GM19023 (cell line): ENCODE measurements at regions not wholly inside any gene's neighbourhood (a gene's known extent, or its start where the extent isn't known, plus 50 kb on each side); places are given as distances from the start of the nearest gene placed in this dataset.
"Not testable (repeated sequence)": the region's sequence is repeated elsewhere in the genome, so short reads cannot be mapped to it uniquely, and the experiment has no call there.

Experiments
- ATAC-seq: cut with Tn5 transposase; IDR thresholded peaks from one replicate; pipeline ENCODE4 v1.9.1; 2021; ENCODE audit warnings: mild to moderate bottlenecking, moderate library complexity; ENCODE audit not compliant: unreplicated experiment

GRCh38 chr5:153212471-153212870, 278.0 kb upstream of the GRIA1 start:
- ATAC-seq = no peak

GRCh38 chr5:153222936-153223335, 267.5 kb upstream of the GRIA1 start:
- ATAC-seq = no peak

DNA sequence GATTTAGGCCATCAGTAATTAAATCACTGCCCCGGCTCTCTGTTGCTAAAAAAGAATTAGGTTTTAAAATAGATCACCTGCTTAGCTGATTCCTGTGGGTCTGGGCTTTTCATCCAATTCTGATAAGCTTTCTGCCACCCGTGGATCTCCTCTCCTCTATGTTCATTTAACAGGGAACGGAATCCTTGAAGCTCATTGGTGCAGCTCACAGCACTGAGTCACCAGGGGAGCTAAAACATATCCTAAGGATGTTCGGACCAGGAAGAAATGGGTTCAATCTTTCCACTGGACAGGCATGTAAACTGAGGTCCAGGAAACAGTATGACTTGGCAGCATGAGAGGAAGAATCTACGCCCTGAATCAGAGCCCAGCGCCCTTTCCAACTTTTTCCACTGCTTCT, 267.1 kb upstream of the GRIA1 start:
- ATAC-seq = no peak

DNA sequence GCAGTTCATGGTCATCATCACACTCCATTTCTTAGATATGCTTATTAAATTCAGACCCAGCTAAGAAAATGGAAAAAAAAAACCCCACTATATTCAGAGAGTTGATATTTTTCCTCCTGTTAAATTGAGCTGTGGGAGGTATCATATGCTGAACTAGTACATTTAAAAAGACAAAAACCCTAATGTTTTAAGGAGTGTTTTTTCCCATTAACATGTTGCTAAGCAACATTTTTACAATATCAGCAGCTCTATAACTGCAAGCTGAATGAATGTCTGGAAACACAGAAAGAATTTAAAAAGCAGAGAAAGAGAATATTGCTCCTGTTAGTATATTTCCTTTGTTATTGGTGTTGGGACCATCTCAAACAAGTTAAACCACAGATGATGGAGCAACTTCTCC, 265.8 kb upstream of the GRIA1 start:
- no peak for ATAC-seq

- no peak for ATAC-seq
Observed at GRCh38 chr5:153233933-153234332, 256.5 kb upstream of the GRIA1 start.

DNA sequence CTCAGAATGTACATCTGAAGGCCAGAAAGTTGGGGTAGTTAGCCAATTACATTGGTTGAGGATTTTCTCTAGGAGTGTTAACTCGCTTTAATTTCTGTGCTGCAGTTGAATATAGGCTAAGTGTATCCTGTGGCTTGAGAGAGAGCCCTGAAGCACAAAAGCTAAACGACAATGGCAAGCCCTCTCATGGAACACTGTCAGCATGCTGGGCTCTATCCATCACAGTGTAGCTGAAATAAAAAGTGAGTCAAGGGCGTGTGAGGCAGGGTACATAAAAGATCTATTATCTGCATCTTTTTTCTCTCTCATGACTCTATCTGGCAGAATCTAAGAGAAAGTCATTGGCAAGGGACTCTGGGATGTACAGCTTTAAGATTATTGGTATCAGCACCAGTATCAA, 254.2 kb upstream of the GRIA1 start:
- ATAC-seq = no peak

GRCh38 chr5:153237671-153238332, 252.7 kb upstream of the GRIA1 start:
- ATAC-seq = peak; percentile 80

DNA sequence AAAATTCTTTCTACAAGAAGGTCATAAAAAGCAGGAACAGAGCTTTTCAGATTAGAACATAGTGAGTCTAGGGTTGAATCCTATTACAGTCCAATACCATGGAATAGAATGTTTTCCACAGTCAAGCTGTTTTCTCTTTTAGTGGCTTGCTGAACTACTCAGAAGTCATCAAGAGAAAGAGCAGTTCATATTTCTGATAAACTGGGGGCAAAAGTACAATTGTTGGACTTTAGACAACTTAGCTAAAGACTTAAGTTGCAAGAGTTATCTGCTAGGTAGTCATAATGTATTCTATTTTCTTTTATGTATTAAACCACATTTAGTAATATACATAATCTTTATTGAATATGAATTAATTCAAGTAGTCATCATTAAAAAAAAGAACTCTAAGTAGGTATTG, 233.1 kb upstream of the GRIA1 start:
- ATAC-seq = no peak

DNA sequence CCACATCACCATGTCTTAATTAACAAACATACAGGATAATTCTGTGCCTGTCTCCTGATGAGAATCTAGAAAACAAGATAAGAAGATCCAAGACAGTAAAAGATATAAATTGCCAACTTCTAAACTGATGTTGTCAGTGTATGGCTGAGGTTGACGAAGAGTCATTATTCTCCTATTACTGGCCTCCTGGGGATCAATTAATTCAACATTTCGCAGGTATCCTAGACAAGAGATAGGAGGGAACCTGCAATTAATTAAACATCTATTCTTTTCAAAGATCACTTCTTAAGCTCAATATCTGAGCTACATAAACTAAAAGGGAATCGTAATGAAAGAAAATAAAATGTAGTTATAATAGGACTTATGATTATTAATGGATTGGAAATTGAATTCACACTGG, 232.0 kb upstream of the GRIA1 start:
- no peak for ATAC-seq

DNA sequence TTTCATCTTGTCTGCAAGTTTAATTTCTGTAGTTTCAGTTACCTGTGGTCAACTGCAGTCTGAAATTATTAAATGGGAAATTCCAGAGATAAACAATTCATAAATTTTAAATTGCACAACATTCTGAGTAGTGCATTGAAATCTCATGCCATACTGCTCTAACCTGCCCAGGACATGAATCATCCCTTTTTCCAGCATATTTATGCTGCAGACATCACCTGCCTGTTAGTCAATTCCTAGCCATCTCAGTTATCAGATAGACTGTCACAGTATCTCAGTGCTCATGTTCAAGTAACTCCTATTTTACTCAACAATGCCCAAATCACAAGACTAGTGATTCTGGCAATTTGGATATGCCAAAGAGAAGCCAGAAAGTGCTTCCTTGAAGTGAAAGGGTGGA, 223.0 kb upstream of the GRIA1 start:
- ATAC-seq = no peak

DNA sequence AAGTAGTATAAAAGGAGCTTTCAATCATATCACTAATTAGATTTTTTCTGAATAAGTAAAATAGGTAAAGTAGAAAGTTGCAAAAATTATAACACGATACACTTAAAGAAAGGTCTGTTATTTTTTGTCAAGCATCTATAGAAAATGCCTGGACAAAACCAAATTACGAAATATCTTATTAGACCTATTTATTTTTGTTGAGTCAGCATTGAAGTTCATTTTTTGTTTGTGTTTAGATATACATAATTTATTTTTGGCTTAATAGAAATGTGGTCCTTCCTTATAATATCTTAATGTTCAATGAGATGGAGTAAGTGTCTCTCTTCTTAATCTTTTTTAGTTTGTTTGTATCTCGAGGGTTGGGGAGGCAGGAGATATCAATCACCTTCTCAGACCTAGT, 214.8 kb upstream of the GRIA1 start:
- no peak for ATAC-seq

DNA sequence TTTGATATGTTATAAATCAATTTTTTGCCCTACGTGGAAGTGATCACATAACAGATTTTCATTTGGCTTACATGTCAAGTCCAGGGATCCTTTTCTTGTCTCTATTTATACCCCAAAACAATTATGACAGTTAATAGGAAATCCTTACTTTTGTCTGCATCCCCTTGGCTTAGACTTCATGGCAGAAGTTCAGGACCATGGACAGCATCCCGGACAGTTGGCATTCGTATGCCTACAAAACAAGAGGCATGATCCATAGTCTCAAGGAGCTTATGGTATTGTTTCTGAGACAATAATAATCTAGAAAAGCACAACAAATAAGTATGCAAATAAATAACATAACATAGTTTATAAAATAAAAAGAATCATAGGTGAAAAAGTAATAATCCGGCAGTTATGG, 214.3 kb upstream of the GRIA1 start:
- no peak for ATAC-seq

- ATAC-seq = not testable (repeated sequence)
Observed at GRCh38 chr5:153296251-153296844, 194.1 kb upstream of the GRIA1 start.

- no peak for ATAC-seq
Observed at GRCh38 chr5:153299891-153300290, 190.6 kb upstream of the GRIA1 start.

- no peak for ATAC-seq
Observed at GRCh38 chr5:153308282-153308681, 182.2 kb upstream of the GRIA1 start.

DNA sequence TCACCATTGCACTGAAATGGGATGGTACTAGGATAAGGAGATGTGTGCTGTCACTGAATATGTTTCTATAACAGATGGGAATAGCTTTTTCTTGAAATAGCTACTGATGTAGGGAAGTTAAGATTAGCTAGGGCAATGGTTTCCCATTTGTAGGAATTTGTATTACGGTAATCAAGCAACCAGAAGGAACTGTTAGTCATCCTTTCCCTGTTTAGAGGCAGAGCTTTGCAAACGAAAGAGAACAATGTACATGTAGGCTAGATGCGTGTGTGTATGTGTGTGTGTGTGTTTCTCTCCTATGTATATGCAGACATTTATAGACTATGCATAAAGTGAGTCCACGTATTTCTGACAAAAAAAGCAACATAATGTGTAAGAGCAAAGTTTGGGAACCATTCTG, 171.9 kb upstream of the GRIA1 start:
- no peak for ATAC-seq

DNA sequence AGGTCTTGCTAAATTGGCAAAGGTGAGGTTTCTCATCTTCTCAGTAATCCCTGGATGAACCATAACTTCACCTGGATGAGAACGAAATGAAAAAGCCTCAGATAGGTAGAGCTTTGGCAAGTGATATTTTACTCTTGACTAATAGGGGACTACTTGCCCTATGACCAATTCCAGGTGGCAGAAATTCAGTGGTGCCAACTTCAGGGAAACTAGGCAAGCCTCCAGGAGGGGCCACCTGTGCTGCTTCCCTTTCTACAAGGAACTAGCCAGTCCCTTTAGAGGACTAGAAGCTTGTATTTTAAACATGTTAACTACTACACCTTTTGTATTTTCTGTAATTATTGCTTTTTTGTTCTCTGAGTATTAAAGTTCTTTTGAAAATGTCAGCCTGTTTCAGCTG, 169.0 kb upstream of the GRIA1 start:
- no peak for ATAC-seq

DNA sequence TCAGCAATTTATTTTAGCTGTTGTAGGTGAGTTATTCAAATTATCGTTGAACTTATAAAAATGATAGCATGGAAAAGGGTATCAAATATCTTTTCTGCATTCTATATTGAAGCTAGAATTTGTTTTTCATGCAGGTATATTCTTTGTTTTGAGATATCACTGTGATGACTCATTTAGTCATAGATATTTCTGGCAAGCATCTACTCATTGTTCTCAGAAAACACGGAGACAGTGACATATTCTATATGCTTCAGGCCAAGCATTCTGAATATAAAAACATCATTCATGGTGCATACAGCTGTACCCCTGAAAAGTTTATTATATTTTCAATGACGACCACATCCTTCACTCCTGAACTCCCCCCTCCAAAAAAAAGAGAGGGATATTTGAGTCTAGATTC, 150.3 kb upstream of the GRIA1 start:
- ATAC-seq = no peak

GRCh38 chr5:153340738-153341137, 149.7 kb upstream of the GRIA1 start:
- no peak for ATAC-seq

DNA sequence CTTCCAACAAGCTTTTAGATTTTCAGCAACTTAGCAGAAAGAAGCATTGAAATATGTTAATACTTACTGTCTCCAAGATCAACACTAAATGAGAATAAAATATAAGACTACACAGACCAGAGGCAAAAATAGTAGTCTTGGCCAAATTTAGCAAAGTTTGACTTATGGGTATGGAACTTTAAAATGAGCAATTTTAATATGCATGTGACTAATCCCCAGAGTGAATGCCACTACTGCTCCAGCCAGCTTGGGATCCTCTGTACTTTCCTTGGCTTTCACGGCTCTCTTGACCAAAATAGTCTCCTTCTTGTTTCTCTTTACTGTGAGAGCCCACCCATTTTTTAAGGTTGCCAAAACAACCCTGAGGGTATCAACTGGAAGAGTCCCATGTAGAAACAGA, 148.0 kb upstream of the GRIA1 start:
- no peak for ATAC-seq

DNA sequence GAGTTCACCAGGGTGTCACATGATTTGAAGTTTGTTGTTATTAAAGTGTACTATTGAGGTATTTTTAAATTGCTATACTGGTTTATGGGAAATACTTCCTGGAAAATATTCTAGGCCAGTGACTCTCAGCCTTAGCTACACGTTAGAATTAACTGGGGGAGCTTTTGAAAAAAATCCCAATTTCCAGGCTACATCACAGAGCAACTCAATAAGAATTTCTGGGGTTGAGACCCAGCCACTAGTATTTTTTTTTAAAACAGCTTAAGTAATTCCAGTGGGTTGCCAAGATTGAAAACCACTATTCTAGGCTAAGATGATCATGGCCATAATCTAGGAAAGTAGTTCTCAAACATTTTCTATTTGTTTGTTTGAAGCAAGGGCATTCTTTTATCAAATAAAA, 142.9 kb upstream of the GRIA1 start:
- ATAC-seq = no peak

DNA sequence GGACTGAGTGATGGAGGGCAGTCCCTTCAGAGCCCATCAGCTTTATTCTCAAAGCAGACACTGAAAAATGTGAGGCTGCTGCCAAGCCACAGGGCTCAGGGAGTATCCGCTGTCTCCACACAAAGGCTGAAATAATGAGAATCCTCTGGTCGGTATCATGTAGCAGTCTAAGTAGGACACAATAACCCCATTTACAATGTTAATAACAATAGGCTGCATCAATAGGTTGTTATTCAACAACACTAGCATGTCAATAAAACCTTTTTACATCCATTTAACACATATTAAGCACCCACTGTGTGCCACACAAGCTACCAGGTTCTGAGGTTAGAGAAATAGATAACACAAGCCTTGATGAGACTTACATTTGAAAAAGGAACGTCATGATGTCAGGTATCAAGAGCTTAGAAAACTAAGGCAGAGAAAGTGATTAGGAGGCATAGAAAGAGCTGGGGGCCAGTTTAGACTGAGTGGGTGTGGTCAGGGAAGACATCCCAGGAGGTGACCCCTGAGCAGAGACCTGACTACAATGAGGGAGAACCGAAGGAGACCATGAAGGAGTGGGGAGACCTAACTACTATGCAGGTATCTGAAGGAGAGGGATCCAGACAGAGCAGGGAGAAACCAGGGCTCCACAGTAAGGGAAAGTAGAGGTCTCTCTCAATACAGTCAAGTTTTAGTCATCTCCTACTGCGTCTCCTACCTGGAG, 140.1 kb upstream of the GRIA1 start:
- no peak for ATAC-seq
